T-helper 1 cell (primary cell): ENCODE measurements at regions not wholly inside any gene's neighbourhood (a gene's known extent, or its start where the extent isn't known, plus 50 kb on each side); places are given as distances from the start of the nearest gene placed in this dataset.

Source experiments
- DNase-seq, 5 donors: peaks; one replicate each; pipeline ENCODE4 v3.0.0-alpha.2; 2012 to 2020

DNA sequence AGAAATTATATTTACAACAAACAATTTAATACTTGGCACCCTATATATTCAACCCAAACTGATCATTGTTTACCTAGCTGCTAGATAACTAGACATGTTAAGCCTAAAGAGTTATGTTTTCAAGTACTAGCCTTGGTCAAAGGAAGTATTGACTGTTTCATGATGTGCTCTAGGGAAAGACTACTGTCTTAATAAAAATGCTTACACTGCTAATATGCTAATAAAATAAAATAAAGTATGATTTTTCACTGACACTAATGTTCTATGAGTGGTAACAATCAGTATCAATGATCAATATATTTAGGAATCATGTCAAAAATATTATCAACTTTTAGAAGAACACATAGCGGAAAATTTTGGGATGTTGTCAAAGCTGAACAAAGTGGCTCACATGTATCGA is 225.5 kb downstream of the OSR1 start:
- no peak for DNase-seq

DNA sequence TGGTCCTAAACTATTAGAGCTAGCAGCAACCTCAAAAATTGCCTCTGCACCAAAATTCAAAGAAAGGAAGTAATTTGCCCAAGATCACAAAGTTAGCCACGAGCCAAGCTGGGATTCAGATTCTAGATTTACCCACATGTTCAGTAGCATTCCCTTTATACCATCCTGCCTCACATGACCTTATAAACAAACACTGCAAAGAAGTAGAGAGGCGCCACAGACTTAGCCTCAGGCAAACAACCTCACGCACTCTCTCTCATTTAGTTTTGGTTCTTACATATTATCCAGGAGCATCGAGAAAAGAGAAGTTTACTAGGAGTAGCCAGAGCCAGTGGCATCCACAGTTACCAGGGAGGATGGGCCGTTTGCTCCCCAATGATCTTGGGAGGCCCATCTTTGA is 226.6 kb downstream of the OSR1 start:
- DNase-seq, result no peak

DNA sequence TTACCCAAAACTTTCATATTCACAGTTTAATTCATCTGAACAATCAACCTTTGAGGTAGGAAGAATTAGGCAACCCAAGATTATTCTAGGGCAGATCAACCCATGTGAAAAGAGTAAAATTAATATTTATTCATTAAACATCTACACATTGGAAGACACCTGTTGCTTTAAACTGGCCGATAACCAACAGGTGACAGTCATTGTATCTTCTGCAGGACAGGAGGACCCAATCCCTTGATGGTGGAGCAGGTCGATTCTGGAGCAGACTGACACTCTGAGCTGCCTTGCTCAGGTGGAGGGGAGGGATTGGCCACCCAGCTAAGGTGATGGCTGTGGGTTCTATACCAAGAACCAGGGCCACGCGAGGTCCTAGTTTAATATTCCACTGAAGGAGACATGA is 230.3 kb downstream of the OSR1 start:
- no peak for DNase-seq

DNA sequence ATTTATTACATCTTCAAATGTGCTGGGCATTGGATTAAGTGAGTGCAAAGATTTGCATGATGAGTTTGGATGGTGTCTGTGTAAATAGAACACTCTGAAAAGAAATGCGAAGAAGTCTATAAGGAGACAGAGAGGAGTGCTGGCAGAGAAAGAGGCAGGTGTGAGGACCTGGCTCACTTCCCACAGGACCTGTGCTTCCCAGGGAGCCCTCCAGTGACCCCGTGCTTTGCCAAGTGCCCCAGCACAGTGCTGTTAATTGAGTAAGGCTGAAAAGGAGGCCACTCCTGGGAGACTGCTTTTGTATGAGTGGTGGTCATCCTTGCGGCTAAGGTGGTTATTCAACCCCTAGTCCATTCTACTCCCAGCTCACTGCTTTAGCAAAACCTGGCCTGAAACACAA is 230.8 kb downstream of the OSR1 start:
- no peak for DNase-seq

DNA sequence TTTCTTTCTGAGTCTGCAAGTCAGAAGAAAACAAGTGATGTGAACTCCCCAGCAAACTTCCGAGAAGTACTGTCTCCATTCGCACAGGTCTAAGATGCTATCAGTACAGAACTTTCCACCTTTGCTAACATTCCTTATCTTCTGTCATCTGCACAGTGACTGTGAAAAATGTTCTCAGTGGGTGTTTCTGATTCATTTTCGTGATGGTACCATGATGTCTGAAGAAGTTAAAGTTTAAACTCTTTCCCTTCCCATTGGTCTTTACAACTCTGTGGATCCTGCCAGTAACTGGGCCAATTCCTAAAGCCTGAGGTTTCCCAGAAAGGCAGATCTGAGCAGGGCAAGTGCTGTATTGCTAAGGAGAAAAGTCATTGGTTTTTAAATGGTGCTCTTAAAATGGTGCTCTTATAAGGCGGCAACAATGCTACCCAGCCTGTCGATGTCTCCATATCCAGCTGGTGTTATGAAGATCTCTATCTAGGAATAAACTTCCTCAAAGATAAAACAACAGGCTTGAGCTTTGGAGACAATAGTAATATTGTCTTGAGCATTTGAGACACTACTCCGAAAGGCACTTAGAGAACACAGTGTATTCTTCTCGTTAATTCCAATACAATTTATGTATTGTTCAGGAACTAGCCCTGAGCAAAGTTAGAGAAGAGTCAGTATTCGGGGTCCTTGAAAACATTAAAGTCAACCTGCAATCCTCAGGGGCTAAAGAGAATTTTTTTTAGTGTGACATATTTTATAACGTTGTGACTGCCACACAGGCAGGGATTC is 232.3 kb downstream of the OSR1 start:
- no peak for DNase-seq

DNA sequence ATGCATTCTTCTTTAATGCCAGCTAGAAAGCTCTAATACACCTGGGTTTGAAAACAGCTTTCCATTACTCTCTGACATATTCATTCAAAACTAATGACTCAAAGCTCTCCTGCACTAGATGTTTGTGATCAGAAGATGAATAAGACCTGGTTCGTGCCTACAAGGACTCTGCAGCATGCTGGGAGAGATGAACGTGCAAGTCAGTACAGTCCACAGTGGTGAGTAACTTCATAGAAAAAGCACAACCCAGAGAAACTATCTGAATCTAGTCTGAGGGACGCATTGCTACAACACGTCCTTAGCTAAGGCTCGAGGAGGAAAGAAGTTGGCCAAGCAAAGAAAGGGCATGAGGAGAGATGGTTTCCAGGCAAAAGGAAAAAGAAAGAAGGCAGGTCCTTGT is 234.3 kb downstream of the OSR1 start:
- no peak for DNase-seq

DNA sequence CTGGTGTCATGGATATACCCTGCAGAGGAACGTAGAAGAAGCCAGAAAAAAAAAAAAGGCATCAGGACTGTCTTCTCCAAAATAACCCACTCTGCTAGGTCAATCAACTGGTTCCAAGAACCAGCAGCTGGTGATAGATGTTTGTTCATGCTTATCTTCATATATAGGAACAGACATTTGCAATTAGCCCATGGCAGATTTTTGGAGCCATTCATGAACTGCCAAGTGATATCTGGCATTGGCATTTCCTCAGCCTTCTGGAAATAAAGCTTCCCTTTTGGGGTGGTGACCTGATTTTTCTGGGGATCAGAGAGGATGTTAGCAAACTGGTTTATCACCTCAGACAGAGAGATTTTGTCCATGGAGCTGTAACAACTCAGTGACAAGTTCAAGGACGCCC is 234.9 kb downstream of the OSR1 start:
- no peak for DNase-seq

DNA sequence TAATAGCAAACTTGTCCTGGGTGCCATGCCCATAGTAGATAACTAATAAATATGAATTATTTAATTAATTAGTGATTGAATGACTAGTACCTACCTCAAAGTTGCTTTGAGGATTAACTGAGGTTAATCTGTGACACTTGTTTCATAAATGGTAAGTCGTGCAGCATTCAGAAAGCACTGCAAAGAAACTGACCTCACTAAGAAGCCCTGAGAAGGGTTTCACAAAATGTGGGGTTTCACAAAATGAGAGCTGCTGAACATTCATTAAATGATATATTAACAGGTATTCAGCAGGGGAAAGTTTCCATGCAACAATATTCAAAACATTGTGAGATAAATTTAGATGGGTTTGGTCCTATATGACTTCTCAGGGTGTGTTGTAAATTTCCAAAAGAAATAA is 236.2 kb downstream of the OSR1 start:
- no peak for DNase-seq

DNA sequence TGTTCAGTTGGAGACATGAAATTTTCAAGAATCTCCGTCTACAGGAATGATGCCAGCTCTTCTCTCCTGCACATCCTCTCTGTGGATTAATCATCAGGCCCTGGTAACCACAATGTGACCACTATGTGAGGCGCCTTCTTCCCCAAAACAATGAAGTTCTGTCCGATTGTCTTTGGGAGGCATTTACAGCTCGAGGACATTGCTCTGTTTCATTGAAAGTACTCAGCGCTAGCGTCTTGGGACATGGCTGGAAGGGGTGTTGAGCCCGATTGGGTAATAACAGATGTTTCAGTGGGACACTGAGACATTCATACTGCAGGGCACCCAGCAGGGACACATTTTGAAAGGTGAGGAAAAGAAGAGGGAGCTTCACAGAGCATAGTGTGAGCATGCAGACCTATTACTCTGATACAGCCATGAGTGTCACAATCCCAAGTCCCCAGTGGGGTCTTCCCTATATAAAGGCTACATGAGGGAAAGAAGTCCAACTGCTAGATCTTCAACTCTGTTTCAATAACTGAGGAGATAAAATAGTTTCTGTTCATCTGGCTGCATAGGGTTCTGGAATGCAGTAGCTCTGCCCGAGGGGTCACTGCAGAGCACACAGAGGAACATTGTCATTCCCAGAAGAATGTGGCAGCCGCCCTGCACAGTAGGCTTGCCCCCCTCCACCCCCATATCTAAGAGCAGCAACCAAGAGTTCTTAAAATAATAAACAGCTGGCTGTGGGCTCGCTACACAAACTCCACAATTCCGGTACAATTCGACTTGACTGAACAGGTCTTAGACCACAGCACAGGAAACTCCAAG is 237.3 kb downstream of the OSR1 start:
- no peak for DNase-seq

DNA sequence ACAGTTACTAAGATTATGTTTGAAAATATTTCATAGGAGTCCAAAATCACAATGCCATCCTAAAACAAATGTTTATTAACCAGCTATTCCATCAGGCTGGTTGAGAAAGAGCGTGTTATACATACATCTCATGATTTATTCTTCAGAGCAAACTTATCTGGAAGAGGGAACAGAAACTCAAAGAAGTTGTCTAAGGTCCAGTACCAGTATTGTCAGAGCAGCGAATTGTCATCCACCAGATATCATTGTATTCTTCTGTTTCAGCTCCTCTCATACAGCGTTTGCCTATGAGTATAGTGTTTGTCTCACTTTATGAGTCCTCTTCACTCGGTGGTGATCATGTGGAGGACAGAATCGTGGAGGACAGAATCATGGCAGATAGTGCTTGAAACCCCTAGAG is 238.2 kb downstream of the OSR1 start:
- DNase-seq, result no peak

DNA sequence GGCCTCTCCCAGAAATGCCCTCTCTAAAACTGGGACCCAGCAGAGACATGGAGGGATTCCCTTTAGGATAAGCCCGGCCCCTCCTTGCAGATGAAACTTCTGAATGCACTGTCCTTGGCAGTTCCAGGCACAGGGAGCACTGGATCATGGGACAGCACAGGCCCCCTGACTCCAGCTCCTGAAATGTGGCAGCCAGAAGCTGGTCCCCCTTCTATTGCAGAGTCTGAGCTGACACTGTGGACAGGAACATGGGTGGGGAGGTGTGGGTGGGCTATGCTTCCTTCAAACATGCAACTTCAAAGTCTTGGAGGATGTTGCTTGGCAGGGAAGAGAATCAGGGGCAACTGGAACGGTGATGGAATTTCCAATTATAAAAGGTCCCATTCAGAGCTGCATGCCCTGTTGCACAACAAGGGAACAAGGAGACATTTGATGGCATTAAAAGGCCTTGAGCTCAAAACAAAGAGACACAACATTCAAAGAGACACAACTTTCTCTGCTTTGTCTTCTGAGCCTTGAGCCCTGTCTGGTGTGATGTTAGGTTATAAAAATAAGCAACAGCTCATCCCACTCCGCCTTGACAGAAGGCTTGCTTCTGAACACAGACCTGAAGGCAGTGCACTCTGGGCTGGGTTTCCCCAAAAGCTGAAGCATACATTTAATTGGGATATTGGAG is 239.0 kb downstream of the OSR1 start:
- no peak for DNase-seq

DNA sequence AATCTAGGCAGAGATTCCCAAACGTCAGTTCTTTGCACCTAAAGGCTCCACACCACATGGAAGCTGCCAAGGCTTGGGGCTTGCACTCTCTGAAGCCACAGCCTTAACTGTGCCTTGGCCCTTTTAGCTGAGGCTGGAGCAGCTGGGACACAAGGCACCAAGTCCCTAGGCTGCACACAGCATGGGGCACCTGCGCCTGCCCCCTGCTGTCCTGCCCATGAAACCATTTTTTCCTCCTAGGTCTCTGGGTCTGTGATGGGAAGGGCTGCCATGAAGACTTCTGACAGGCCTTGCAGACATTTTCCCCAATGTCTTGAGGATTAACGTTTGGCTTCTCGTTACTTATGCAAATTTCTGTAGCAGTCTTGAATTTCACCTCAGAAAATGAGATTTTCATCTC is 241.5 kb downstream of the OSR1 start:
- no peak for DNase-seq

DNA sequence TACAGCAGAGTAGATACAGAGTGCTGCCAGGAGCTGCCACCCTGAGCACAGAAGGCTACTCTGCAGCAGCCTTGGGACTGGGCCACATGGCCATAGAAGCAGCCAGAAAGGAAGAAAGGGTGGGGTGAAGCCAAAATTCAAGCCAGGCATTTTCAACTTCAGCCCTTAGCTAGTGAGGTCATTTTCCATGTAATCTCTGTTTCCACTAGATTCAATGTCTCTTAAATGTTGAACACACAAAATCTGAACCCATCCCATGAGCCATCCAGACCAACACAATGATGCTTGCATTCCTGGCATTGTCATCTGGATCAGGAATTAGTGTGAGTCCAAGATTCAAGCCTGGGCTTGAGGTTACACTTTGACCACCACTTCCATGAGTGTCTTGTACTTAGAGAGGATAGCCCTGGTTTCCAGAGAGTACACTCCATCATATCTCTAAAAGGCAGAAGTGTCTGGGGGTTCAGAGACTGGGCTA is 243.6 kb downstream of the OSR1 start:
- DNase-seq, result no peak

DNA sequence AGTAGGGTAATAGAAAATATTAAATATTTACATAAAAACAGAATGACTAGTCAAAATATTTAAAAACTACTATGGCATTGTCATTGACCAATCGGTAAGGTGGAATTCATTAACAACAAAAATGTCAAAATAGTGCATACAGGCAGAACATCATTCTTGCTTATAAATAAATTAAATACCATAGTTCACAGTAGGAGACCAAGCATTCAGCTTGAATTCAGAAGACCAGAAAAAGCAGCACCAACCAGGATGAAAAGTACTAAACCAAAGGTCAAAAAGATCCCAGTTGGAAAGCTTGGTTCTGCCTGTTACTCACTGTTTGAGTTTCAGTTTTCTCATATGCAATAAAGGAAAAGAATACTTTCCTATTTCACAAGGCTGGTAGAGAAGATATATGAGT is 244.3 kb downstream of the OSR1 start:
- no peak for DNase-seq

DNA sequence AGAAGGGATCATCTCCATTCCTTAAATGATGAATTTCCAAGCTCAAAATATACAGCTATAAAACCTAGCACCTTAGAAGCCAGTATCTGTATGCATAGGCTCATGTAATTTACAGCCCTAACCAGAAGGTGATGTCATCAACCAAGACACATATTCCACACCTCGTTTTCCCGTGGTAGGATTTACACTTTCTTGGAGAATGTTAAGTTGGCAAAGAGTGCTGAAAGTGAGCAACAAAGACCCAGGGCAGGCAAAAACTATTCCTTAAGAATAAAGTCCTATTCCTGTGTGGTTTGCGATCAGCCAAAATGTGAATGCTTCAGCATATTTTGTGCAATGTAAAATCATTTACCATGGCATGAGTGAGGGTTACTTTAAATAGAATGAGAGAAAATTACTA is 247.1 kb downstream of the OSR1 start:
- no peak for DNase-seq

DNA sequence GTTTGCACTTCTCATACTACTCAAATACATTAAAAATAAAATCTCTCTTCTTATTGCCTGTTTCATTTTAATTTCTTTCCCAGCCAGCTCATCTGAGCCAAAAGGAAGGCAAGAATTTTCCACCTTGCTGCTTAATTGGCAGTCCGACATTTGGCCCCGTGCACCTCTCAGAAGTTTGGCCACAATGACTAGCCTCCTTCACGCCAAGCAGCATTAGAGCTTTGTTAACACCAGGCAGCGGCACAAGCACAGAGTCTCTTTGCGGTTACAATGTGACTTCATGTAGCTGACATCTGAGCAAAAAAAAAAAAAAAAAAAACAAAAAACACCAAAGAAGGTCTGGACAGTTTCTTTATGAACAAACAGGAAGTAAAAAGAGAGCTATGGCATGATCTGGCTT is 248.9 kb downstream of the OSR1 start:
- DNase-seq, result no peak

DNA sequence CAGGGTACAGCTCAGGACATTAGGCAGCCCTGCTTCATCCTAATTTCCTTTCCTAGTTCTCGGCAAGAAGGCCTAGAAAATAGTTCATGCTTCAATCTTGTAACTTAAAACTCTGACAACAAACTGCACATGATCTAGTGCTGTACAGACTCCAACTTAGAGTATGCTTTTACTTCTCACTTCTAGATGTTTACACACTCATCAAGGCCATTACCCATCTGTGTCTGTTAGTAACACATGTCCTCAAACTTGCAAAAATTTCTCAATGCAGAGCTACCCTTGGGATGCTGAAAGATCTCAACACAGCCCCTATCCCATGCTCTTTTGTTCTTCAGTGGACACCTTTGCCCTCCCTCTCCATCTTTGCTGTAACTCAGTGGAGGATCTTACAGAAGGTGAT is 252.0 kb downstream of the OSR1 start:
- DNase-seq, result no peak

DNA sequence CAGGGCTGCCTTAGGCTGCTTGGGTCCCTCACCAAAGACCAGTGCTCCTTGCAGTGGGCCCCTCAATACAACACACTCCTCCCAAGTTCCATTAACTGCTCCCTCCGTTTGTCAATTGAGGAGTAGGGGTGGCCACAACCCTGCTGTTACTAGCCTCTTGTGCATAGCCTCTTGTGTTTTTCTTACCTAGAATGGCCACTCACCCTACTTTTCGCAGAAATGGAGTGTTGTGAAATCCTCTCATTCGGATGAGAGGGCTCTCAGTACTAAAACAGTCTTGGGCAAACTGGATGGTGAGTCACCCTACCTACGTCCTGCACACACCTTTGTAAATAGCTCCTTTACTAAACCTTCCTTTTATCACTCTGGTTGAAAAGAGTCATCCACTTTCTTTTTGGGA is 253.9 kb downstream of the OSR1 start:
- DNase-seq, result no peak

DNA sequence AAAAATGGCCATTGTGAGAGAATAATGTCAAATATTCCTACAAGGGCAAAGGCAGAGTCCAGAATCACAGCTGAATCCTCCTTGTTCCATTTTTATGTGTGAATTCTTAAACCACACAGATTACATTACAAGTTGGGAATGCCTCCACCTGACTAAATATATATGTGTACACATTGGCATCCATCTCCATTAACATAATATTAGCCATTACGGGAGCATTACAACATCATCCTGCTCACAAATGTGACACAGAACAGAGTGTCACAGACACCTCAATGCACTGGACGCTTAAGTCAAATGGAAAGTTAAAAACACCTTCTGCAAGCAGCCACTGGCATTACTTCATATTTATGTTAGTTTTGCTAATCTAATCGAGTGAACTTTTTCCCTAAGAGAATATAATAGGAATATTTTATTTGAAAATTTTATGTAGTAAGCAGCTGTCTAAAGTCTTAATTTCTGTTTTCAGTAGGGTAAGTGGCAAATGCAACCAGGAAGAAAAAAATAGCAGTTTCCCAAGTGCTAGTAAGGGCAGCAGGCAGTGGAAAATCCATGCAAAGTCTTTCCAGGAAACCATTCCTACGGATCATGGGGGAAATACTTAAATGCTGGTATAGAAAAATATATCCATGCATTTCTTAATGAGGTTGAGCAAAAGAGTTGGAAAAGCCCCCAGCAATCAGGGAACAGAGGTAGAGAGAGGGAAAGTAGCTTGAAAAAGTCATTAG is 255.6 kb downstream of the OSR1 start:
- no peak for DNase-seq

DNA sequence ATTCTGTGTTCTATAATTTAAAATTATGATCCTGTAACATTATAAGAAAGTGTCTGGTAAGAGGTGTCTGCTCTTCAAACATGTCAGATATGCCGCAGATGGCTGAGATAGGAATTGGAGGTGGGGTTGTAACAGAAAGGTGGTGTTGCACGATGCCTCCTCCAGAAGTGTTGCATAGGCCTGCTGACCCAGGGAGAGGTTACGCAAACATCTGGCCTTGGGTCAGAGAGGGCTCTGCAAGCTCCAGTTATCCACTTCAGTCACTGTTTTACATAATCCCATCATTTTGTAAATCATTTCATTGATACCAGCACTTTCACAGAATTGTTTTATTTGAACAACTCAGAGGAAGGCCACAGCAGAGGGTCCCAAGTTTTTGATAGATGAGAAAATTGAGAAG is 256.5 kb downstream of the OSR1 start:
- no peak for DNase-seq

DNA sequence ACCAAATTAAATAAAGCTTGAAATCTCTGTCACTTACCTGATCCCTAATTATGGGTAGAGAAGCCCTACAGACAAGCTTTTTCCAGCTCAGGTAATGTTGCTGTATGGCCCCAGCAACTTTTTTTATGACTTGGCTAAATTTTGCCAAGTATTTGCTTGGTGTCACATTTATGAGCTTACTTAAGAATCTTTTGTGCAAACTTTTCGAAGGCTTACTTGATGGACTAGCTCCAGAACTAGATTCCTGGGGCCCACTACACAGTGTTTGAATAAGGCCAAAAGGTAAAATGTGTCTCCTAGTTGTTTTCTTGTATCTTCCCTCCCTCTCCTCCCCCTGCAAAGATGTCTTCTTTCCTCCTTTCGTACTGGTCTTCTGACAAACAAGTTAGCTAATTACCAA is 257.9 kb downstream of the OSR1 start:
- DNase-seq, result no peak

DNA sequence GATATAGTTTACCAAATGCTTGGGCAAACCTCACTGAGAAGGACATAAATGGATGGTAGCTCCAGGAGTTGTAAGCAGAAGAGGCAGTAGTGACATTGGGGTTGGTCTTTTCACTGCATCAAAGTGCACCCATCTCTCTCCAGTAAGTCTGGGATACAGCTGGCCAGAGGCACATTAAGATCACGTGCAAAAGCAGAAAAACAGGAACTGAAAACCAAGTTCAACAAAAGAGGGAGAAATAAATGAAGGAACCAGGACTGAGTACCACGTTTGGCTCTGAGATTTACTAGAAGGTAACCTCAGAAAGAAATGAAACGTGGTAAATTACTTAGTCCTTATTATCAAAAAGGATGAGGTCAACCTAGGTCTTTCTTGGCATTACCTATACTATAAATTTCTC is 259.2 kb downstream of the OSR1 start:
- no peak for DNase-seq
